Pancreas (tissue), 10 donors: ENCODE measurements at regions not wholly inside any gene's neighbourhood (a gene's known extent, or its start where the extent isn't known, plus 50 kb on each side); places are given as distances from the start of the nearest gene placed in this dataset.

ENCODE experiments used
- ATAC-seq, 4 donors: fragments of 200-7000 bp; cut with Tn5 transposase; one replicate each; pipeline versions ENCODE4 v1.8.0 to v1.9.1; 2020; ENCODE audit warnings: mild to moderate bottlenecking in 4 of 4, moderate library complexity in 4 of 4
- DNase-seq, 6 donors: peaks; one replicate each; pipeline ENCODE4 v3.0.0-alpha.2; 2020
- FAIRE-seq: peaks from 2 replicates; lab custom pipeline; 2012; peaks lifted over from hg19 to GRCh38; lab: Jason Lieb, UNC
- H3K27ac ChIP-seq, 4 donors: fragments of 200-600 bp; sonication (generic); 1 replicate in 3 of 4; 2 replicates in 1 of 4; pipeline versions ENCODE4 v1.5.0 to v1.8.0; 2020
- H3K27me3 ChIP-seq, 4 donors: fragments of 200-600 bp; one replicate each; pipeline ENCODE4 v1.8.0; 2021
- H3K36me3 ChIP-seq, 3 donors: fragments of 200-600 bp; sonication (generic) in 1 of 3; one replicate each; pipeline versions ENCODE4 v1.5.0 to v1.8.0; 2020 to 2021
- H3K4me1 ChIP-seq, 3 donors: fragments of 200-600 bp; one replicate each; pipeline ENCODE4 v1.8.0; 2021
- H3K4me3 ChIP-seq, 4 donors: fragments of 200-600 bp; sonication (generic) in 2 of 4; one replicate each; pipeline versions ENCODE4 v1.5.0 to v1.8.0; 2020 to 2021
- H3K9me3 ChIP-seq, 4 donors: fragments of 200-600 bp; one replicate each; pipeline ENCODE4 v1.8.0; 2021
- CTCF ChIP-seq, 4 donors: fragments of 200-600 bp; sonication (generic) in 3 of 4; IDR thresholded peaks; one replicate each; pipeline versions ENCODE4 v1.5.0 to v1.8.0; 2021; ENCODE audit warnings: antibody characterized with exemption in 4 of 4
- WGBS, 2 donors: extraction: QIAGEN DNeasy Blood & Tissue Kit; methylation state at CpG; one replicate each; pipeline ENCODE4 v1.1.7; 2013; 5-methylcytosine and 5-hydroxymethylcytosine counted together
- intact Hi-C, 3 donors: fragments of 100-400 bp; cut with DNase I; formaldehyde crosslinking; loops; one replicate each; pipeline versions ENCODE4 v1.11.1 to v1.14.2; 2022
- donor health status: healthy with polysubstance abuse.
- donor health status: DM: no; HTN: no; CAD: no; lungs with moderate emphysema.
- donor health status: DM: no; HTN: no; CAD: no.
- donor health status: control.
- donor health status: control.
- donor health status: Bipolar disorder and iron deficiency.
- donor health status: DM: yes; HTN: yes; CAD: no.
- donor health status: DM: no; HTN: no; CAD: no.
- donor health status: DM: no; HTN: no; CAD: no.
- donor health status: DM: yes; HTN: yes; CAD: no.

- Histone ChIP-seq H3K4me3 (no peak overlapping the region), H3K27ac (no peak overlapping the region), H3K4me1 (no peaks in the 10 kb centered on the region), H3K9me3 (no peaks in the 10 kb centered on the region), H3K27me3 (no peaks in the 10 kb centered on the region), H3K36me3 (no peaks in the 10 kb centered on the region)
- intact Hi-C loops, result no loop called here
- ATAC-seq (peak in 3 of 4 donors; percentile 43 to 45 (median 43)), FAIRE-seq (no peak), DNase-seq (no peak)
- WGBS, 2 donors, result 33 to 36% methylated on average over 8 of the region's 8 CpGs
- TF ChIP-seq CTCF (IDR thresholded peaks at IDR 0.05), result no peak
Observed at GRCh38 chr16:35188288-35189155, 1729.1 kb downstream of the TP53TG3F start.

- DNase-seq (no peak), ATAC-seq (no peak), FAIRE-seq (no peak)
- H3K36me3 ChIP-seq, result no peaks in the 10 kb centered on the region
- H3K27ac ChIP-seq, result no peak overlapping the region
- no peaks in the 10 kb centered on the region for H3K9me3 ChIP-seq
- H3K4me1 ChIP-seq, result no peaks in the 10 kb centered on the region
- TF ChIP-seq CTCF (IDR thresholded peaks at IDR 0.05), result no peak
- no peak overlapping the region for H3K4me3 ChIP-seq
- 71 to 72% methylated on average over 4 of the region's 4 CpGs for WGBS, 2 donors
- H3K27me3 ChIP-seq, result no peaks in the 10 kb centered on the region
- intact Hi-C loops, result no loop called here
Observed at GRCh38 chr16:35192993-35193392, 1733.6 kb downstream of the TP53TG3F start.

GRCh38 chr16:35193956-35194355 lies 1734.5 kb downstream of the TP53TG3F start:
- no peak for TF ChIP-seq CTCF (IDR thresholded peaks at IDR 0.05)
- ATAC-seq (no peak), DNase-seq (no peak), FAIRE-seq (no peak)
- WGBS, 2 donors, result 25 to 32% methylated on average over 3 of the region's 3 CpGs
- H3K27ac ChIP-seq, result no peak overlapping the region
- H3K4me1 ChIP-seq, result no peaks in the 10 kb centered on the region
- H3K4me3 ChIP-seq, result no peak overlapping the region
- no peaks in the 10 kb centered on the region for H3K27me3 ChIP-seq
- no peaks in the 10 kb centered on the region for H3K36me3 ChIP-seq
- intact Hi-C loops, result no loop called here
- no peaks in the 10 kb centered on the region for H3K9me3 ChIP-seq

GRCh38 chr16:35194681-35195080 lies 1735.3 kb downstream of the TP53TG3F start:
- FAIRE-seq (no peak), DNase-seq (no peak), ATAC-seq (no peak)
- no peaks in the 10 kb centered on the region for H3K4me1 ChIP-seq
- TF ChIP-seq CTCF (IDR thresholded peaks at IDR 0.05), result no peak
- no peaks in the 10 kb centered on the region for H3K27me3 ChIP-seq
- H3K36me3 ChIP-seq, result no peaks in the 10 kb centered on the region
- 54 to 57% methylated on average over 5 of the region's 5 CpGs for WGBS, 2 donors
- no peaks in the 10 kb centered on the region for H3K9me3 ChIP-seq
- intact Hi-C loops, result no loop called here
- no peak overlapping the region for H3K4me3 ChIP-seq
- no peak overlapping the region for H3K27ac ChIP-seq
